GM10266 (cell line): ENCODE measurements at regions not wholly inside any gene's neighbourhood (a gene's known extent, or its start where the extent isn't known, plus 50 kb on each side); places are given as distances from the start of the nearest gene placed in this dataset.

ENCODE experiments used
- DNase-seq: peaks from one replicate; pipeline ENCODE4 v3.0.0; 2012; ENCODE audit errors: extremely low spot score
- CTCF ChIP-seq: IDR thresholded peaks from 2 replicates; pipeline ENCODE4 v1.5.1; 2012; ENCODE audit warnings: mild to moderate bottlenecking, low read depth; ENCODE audit not compliant: control insufficient read depth, insufficient read depth; ENCODE audit errors: missing control alignments

GRCh38 chr3:193805448-193805847 is 212.4 kb downstream of the OPA1 start:
- DNase-seq: no peak
- TF ChIP-seq CTCF: no peak

GRCh38 chr3:193808317-193808716 is 215.3 kb downstream of the OPA1 start:
- no peak for DNase-seq
- no peak for TF ChIP-seq CTCF

- DNase-seq: no peak
- no peak for TF ChIP-seq CTCF
Observed at GRCh38 chr3:193809106-193809505, 216.1 kb downstream of the OPA1 start.

- DNase-seq: no peak
Observed at GRCh38 chr3:193812078-193812725, 219.2 kb downstream of the OPA1 start.

GRCh38 chr3:193812791-193813500 is 219.9 kb downstream of the OPA1 start:
- DNase-seq: no peak
- TF ChIP-seq CTCF: no peak

More at GRCh38 chr3:193812078-193812725, 219.2 kb downstream of the OPA1 start:
- TF ChIP-seq CTCF: no peak

- no peak for TF ChIP-seq CTCF
- DNase-seq: no peak
Observed at GRCh38 chr3:193813501-193813830, 220.5 kb downstream of the OPA1 start.

GRCh38 chr3:193814166-193814892 is 221.3 kb downstream of the OPA1 start:
- no peak for DNase-seq
- TF ChIP-seq CTCF: no peak
